Glutamatergic neuron (in vitro differentiated cells): ENCODE measurements at regions not wholly inside any gene's neighbourhood (a gene's known extent, or its start where the extent isn't known, plus 50 kb on each side); places are given as distances from the start of the nearest gene placed in this dataset.

Experiments used
- DNase-seq: peaks from one replicate; pipeline ENCODE4 v3.0.0; 2022
- H3K27ac Mint-ChIP-seq: one replicate; pipeline ENCODE4 v1.8.0; 2020; ENCODE audit warnings: mild to moderate bottlenecking, mixed read lengths, inconsistent platforms; ENCODE audit not compliant: unreplicated experiment
- H3K27me3 Mint-ChIP-seq: one replicate; pipeline ENCODE4 v1.8.0; 2020; ENCODE audit warnings: mild to moderate bottlenecking, moderate library complexity, mixed read lengths, inconsistent platforms; ENCODE audit not compliant: unreplicated experiment
- H3K36me3 Mint-ChIP-seq: one replicate; pipeline ENCODE4 v1.8.0; 2020; ENCODE audit warnings: mild to moderate bottlenecking, mixed read lengths, inconsistent platforms; ENCODE audit not compliant: unreplicated experiment
- H3K4me1 Mint-ChIP-seq: one replicate; pipeline ENCODE4 v1.8.0; 2020; ENCODE audit warnings: mild to moderate bottlenecking, low read depth, mixed read lengths, inconsistent platforms; ENCODE audit not compliant: unreplicated experiment
- H3K4me3 Mint-ChIP-seq: one replicate; pipeline ENCODE4 v1.8.0; 2020; ENCODE audit warnings: mild to moderate bottlenecking, mixed read lengths, inconsistent platforms; ENCODE audit not compliant: unreplicated experiment
- H3K9me3 Mint-ChIP-seq: one replicate; pipeline ENCODE4 v1.8.0; 2020; ENCODE audit warnings: mild to moderate bottlenecking, moderate library complexity, mixed read lengths, inconsistent platforms; ENCODE audit not compliant: unreplicated experiment
- TF ChIP-seq, protein P1 (sequence below): fragments of 200-600 bp; sonication (generic); IDR thresholded peaks from one replicate; pipeline ENCODE4 v1.5.0; 2021; ENCODE audit not compliant: partially characterized antibody, unreplicated experiment

DNA sequence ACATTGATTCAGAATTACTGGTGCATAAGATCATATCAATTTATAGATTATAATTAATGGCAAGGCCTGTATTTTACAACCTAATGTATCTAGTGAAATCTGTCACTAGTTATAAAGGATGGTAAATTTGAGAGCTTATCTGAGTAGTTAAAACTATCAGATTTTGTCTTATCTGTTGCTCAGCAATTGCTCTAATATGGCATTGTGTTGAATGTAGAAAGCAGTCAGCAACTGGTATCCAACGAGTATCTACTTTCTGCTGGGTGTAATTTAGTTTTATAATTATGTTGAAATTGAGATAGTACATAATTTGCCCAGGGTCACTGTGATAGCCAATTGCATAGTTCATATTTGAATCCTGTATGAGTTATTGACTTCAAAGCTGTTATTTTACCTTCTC lies 1005.7 kb downstream of the CDH11 start:
- no peak for DNase-seq
- H3K27me3 Mint-ChIP-seq = no peaks in the 10 kb centered on the region
- H3K9me3 Mint-ChIP-seq = no peaks in the 10 kb centered on the region
- TF ChIP-seq, protein P1, sequence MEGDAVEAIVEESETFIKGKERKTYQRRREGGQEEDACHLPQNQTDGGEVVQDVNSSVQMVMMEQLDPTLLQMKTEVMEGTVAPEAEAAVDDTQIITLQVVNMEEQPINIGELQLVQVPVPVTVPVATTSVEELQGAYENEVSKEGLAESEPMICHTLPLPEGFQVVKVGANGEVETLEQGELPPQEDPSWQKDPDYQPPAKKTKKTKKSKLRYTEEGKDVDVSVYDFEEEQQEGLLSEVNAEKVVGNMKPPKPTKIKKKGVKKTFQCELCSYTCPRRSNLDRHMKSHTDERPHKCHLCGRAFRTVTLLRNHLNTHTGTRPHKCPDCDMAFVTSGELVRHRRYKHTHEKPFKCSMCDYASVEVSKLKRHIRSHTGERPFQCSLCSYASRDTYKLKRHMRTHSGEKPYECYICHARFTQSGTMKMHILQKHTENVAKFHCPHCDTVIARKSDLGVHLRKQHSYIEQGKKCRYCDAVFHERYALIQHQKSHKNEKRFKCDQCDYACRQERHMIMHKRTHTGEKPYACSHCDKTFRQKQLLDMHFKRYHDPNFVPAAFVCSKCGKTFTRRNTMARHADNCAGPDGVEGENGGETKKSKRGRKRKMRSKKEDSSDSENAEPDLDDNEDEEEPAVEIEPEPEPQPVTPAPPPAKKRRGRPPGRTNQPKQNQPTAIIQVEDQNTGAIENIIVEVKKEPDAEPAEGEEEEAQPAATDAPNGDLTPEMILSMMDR = no peak
- no peak overlapping the region for H3K27ac Mint-ChIP-seq
- H3K4me3 Mint-ChIP-seq = no peak overlapping the region
- H3K36me3 Mint-ChIP-seq = no peaks in the 10 kb centered on the region
- H3K4me1 Mint-ChIP-seq = peaks cover 2% of the 10 kb centered on the region

DNA sequence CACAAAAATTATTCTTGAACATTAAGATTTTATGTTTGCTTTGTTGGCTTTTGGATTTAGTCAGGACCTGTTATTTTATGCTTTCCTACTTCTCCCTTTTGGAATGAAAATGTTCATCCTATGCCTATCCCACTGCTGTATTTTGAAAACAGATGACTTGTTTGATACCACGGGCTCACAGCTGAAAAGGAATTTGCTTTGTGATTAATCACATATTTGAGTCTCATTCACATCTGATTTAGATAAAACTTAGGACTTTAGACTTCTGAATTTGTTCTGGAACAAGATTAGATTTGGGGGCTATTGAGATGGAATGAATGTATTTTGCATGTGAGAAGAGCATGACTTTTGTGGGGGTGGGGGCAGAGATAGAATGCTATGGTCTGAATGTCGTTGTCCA lies 1012.6 kb downstream of the CDH11 start:
- Mint-ChIP-seq H3K27me3 (no peaks in the 10 kb centered on the region), H3K9me3 (no peaks in the 10 kb centered on the region), H3K4me3 (no peak overlapping the region), H3K27ac (no peak overlapping the region), H3K4me1 (no peaks in the 10 kb centered on the region), H3K36me3 (no peaks in the 10 kb centered on the region)
- TF ChIP-seq, protein P1 = no peak
- no peak for DNase-seq

DNA sequence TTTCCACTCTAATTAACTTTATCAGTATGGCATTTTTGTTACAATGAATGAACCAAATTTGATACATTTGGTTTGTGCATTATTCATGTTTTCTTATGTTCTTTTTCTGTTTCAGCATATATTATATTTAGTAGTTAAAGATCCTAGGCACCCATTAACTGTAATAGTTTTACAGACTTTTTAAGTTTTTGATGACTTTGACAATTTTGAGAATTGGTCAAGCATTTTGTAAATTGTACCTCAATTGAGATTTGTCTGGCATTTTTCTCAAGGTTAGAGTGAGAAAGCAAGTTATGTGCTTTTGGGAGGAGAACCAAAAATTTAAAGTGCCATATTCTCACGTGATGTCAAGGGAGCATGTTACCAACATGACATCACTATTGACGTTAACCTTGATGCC lies 1019.2 kb downstream of the CDH11 start:
- TF ChIP-seq, protein P1 = no peak
- no peak for DNase-seq
- Mint-ChIP-seq H3K27me3 (no peaks in the 10 kb centered on the region), H3K36me3 (no peaks in the 10 kb centered on the region), H3K4me1 (no peaks in the 10 kb centered on the region), H3K9me3 (no peaks in the 10 kb centered on the region), H3K4me3 (no peak overlapping the region), H3K27ac (no peak overlapping the region)

DNA sequence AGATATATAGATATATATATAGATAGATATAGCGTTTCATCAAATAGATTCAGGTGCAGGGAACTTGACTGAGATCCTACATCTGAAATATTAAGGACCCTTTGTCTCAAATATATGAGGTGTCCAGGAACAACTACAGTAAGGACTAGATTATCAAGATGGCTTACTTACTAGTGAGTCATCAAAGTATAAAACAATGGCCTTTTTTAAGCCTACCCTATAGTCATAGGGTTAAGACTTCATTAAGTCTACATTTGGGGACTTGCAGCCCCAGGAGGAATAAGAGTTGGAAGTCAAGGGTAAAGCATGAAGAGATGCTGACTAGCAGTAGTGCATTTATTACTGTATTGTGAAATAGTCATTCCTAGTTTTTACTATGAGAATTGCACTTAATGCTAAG lies 1023.4 kb downstream of the CDH11 start:
- Mint-ChIP-seq H3K4me3 (no peak overlapping the region), H3K9me3 (peaks cover 2% of the 10 kb centered on the region), H3K4me1 (peaks cover 11% of the 10 kb centered on the region), H3K27ac (no peak overlapping the region), H3K27me3 (no peaks in the 10 kb centered on the region), H3K36me3 (no peaks in the 10 kb centered on the region)
- TF ChIP-seq, protein P1 = no peak
- DNase-seq = no peak

DNA sequence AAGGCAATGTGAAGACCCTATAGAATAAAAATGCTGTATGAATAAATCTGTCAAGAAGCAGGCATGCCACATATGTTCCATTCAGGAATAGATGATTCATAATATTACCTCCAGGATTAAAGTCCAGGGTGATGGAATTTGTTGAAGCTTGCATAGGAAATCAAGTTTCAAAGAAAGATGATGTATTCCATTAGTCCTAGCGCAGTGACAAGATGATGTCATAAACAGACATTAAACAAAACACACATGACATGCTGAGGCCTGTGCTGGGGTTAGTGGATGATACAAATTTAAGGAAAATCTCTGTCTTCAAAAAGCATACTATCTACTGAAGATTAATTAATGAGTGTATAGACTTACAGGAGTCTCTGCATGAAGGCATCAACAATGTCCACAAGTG lies 1025.2 kb downstream of the CDH11 start:
- H3K36me3 Mint-ChIP-seq = no peaks in the 10 kb centered on the region
- peaks cover 2% of the 10 kb centered on the region for H3K9me3 Mint-ChIP-seq
- DNase-seq = no peak
- H3K27ac Mint-ChIP-seq = no peak overlapping the region
- H3K4me1 Mint-ChIP-seq = peaks cover 15% of the 10 kb centered on the region
- TF ChIP-seq, protein P1 = no peak
- no peaks in the 10 kb centered on the region for H3K27me3 Mint-ChIP-seq
- H3K4me3 Mint-ChIP-seq = no peak overlapping the region
